Testis (tissue), 2 donors: ENCODE measurements at regions not wholly inside any gene's neighbourhood (a gene's known extent, or its start where the extent isn't known, plus 50 kb on each side); places are given as distances from the start of the nearest gene placed in this dataset.

ENCODE experiments used
- CTCF ChIP-seq, 3 experiments: fragments of 450-650 bp in 2 of 3; fragments of 200-600 bp in 1 of 3; sonication (generic) in 1 of 3; IDR thresholded peaks; one replicate each; pipeline ENCODE4 v1.5.1; 2016 to 2019; ENCODE audit warnings: antibody characterized with exemption in 3 of 3, mild to moderate bottlenecking in 2 of 3, moderate library complexity in 1 of 3
- POLR2A ChIP-seq: fragments of 450-650 bp; IDR thresholded peaks from one replicate; pipeline ENCODE4 v1.6.1; 2017; ENCODE audit warnings: antibody characterized with exemption, mild to moderate bottlenecking, moderate library complexity

GRCh38 chr14:98684468-98684867 is 587.5 kb downstream of the BCL11B start:
- TF ChIP-seq POLR2A: no peak
- no peak for TF ChIP-seq CTCF (IDR thresholded peaks at IDR 0.05)
